WTC11 (cell line): ENCODE measurements at regions not wholly inside any gene's neighbourhood (a gene's known extent, or its start where the extent isn't known, plus 50 kb on each side); places are given as distances from the start of the nearest gene placed in this dataset.

Experiments
- ATAC-seq: fragments of 200-7000 bp; cut with Tn5 transposase; 2 replicates; pipeline ENCODE4 v1.10.0; 2021; ENCODE audit warnings: mild to moderate bottlenecking, moderate library complexity
- CTCF ChIA-PET: fragments of 300-600 bp; sonication (Branson Sonifier 250); formaldehyde crosslinking; loops from one replicate; lab custom pipeline; 2021; ENCODE audit warnings: antibody characterized with exemption; lab: Charles Lee
- POLR2A ChIA-PET: fragments of 350-600 bp; sonication (Branson Sonifier 250); formaldehyde crosslinking; loops from one replicate; lab custom pipeline; 2021; ENCODE audit warnings: antibody characterized with exemption; lab: Charles Lee
- DNase-seq: peaks from one replicate; pipeline ENCODE4 v3.0.0; 2021; ENCODE audit warnings: low spot score
- H3K27ac Mint-ChIP-seq: 2 replicates; pipeline ENCODE4 v1.8.0; 2021; ENCODE audit warnings: mixed read lengths
- H3K27me3 Mint-ChIP-seq: 2 replicates; pipeline ENCODE4 v1.8.0; 2021; ENCODE audit warnings: low read depth, mild to moderate bottlenecking, moderate library complexity, mixed read lengths
- H3K36me3 Mint-ChIP-seq: 2 replicates; pipeline ENCODE4 v1.8.0; 2021; ENCODE audit warnings: mixed read lengths
- H3K4me1 Mint-ChIP-seq: 2 replicates; pipeline ENCODE4 v1.8.0; 2022; ENCODE audit warnings: mixed read lengths
- H3K4me3 Mint-ChIP-seq: 2 replicates; pipeline ENCODE4 v1.8.0; 2021; ENCODE audit warnings: mild to moderate bottlenecking, moderate library complexity, mixed read lengths
- H3K9me3 Mint-ChIP-seq: 2 replicates; pipeline ENCODE4 v1.8.0; 2021; ENCODE audit warnings: mixed read lengths
- CBFB ChIP-seq: sonication (generic); formaldehyde crosslinking; IDR thresholded peaks from 2 replicates; pipeline ENCODE4 v1.8.1; 2022; ENCODE audit warnings: mild to moderate bottlenecking, low read depth, missing genetic modification reagents
- E2F1 ChIP-seq: sonication (generic); formaldehyde crosslinking; IDR thresholded peaks from 2 replicates; pipeline ENCODE4 v1.8.0; 2022; ENCODE audit warnings: mild to moderate bottlenecking, missing genetic modification reagents
- E2F4 ChIP-seq: sonication (generic); formaldehyde crosslinking; IDR thresholded peaks from 2 replicates; pipeline ENCODE4 v1.8.1; 2022; ENCODE audit warnings: low read depth, mild to moderate bottlenecking, moderate library complexity, missing genetic modification reagents, borderline replicate concordance
- ERG ChIP-seq: fragments of 250-450 bp; sonication (Bioruptor Pico); IDR thresholded peaks from 2 replicates; pipeline ENCODE4 v1.8.0; 2021; ENCODE audit warnings: mild to moderate bottlenecking
- FOXK1 ChIP-seq: sonication (generic); formaldehyde crosslinking; IDR thresholded peaks from 2 replicates; pipeline ENCODE4 v1.8.0; 2022; ENCODE audit warnings: mild to moderate bottlenecking, moderate library complexity, missing genetic modification reagents
- HMGXB4 ChIP-seq: sonication (generic); formaldehyde crosslinking; IDR thresholded peaks from 2 replicates; pipeline ENCODE4 v1.8.1; 2023; ENCODE audit warnings: mild to moderate bottlenecking, moderate library complexity, missing genetic modification reagents
- IRF1 ChIP-seq: sonication (generic); formaldehyde crosslinking; IDR thresholded peaks from 2 replicates; pipeline ENCODE4 v1.8.0; 2023; ENCODE audit warnings: missing genetic modification reagents
- MXD4 ChIP-seq: fragments of 250-450 bp; sonication (Bioruptor Pico); IDR thresholded peaks from 2 replicates; pipeline ENCODE4 v1.8.0; 2021; ENCODE audit warnings: mild to moderate bottlenecking, moderate library complexity, borderline replicate concordance
- NFATC4 ChIP-seq: fragments of 250-450 bp; sonication (Bioruptor Pico); IDR thresholded peaks from 2 replicates; pipeline ENCODE4 v1.9.0; 2021; ENCODE audit warnings: mild to moderate bottlenecking
- NFE2L1 ChIP-seq: sonication (generic); formaldehyde crosslinking; IDR thresholded peaks from 2 replicates; pipeline ENCODE4 v1.8.1; 2023; ENCODE audit warnings: missing genetic modification reagents
- NFYB ChIP-seq: sonication (generic); formaldehyde crosslinking; conservative IDR thresholded peaks from 2 replicates; pipeline ENCODE4 v1.8.0; 2022; ENCODE audit warnings: low read depth, missing genetic modification reagents
- NR3C1 ChIP-seq: sonication (generic); formaldehyde crosslinking; conservative IDR thresholded peaks from 2 replicates; pipeline ENCODE4 v1.8.1; 2023; ENCODE audit warnings: low read depth, mild to moderate bottlenecking, missing genetic modification reagents
- PREB ChIP-seq: sonication (generic); formaldehyde crosslinking; IDR thresholded peaks from 2 replicates; pipeline ENCODE4 v1.8.1; 2022; ENCODE audit warnings: mild to moderate bottlenecking, missing genetic modification reagents, moderate library complexity, borderline replicate concordance
- PRRX2 ChIP-seq: fragments of 250-450 bp; sonication (Bioruptor Pico); IDR thresholded peaks from 2 replicates; pipeline ENCODE4 v1.8.0; 2021; ENCODE audit warnings: mild to moderate bottlenecking
- RORB ChIP-seq: fragments of 250-450 bp; sonication (Bioruptor Pico); IDR thresholded peaks from 2 replicates; pipeline ENCODE4 v1.9.0; 2021; ENCODE audit warnings: mild to moderate bottlenecking
- STAT6 ChIP-seq: sonication (generic); formaldehyde crosslinking; conservative IDR thresholded peaks from 2 replicates; pipeline ENCODE4 v1.8.1; 2023; ENCODE audit warnings: mild to moderate bottlenecking, low read depth, missing genetic modification reagents, moderate library complexity
- TEAD4 ChIP-seq: sonication (generic); formaldehyde crosslinking; IDR thresholded peaks from 2 replicates; pipeline ENCODE4 v1.8.0; 2022; ENCODE audit warnings: mild to moderate bottlenecking, missing genetic modification reagents
- USF2 ChIP-seq: sonication (generic); formaldehyde crosslinking; IDR thresholded peaks from 2 replicates; pipeline ENCODE4 v1.8.1; 2023; ENCODE audit warnings: mild to moderate bottlenecking, missing genetic modification reagents, moderate library complexity
- ZBTB21 ChIP-seq: sonication (generic); formaldehyde crosslinking; IDR thresholded peaks from 2 replicates; pipeline ENCODE4 v1.8.1; 2023; ENCODE audit warnings: mild to moderate bottlenecking, missing genetic modification reagents, borderline replicate concordance
- ZNF232 ChIP-seq: sonication (generic); formaldehyde crosslinking; IDR thresholded peaks from 2 replicates; pipeline ENCODE4 v1.8.0; 2022; ENCODE audit warnings: mild to moderate bottlenecking, missing genetic modification reagents
- ZNF396 ChIP-seq: fragments of 250-450 bp; sonication (Bioruptor Pico); IDR thresholded peaks from 2 replicates; pipeline ENCODE4 v1.8.0; 2021; ENCODE audit warnings: mild to moderate bottlenecking, moderate library complexity, borderline replicate concordance

- ChIA-PET CTCF (no interaction called here), POLR2A (no interaction called here)
- TF ChIP-seq PREB (no peak), CBFB (CRISPR knock-in tag) (no peak), ZBTB21 (no peak), ZNF396 (CRISPR knock-in tag) (no peak), PRRX2 (CRISPR knock-in tag) (no peak), E2F4 (CRISPR knock-in tag) (no peak), NR3C1 (CRISPR knock-in tag) (no peak), ZNF232 (no peak), NFYB (CRISPR knock-in tag) (no peak), E2F1 (CRISPR knock-in tag) (no peak), HMGXB4 (no peak), RORB (CRISPR knock-in tag) (no peak), NFATC4 (CRISPR knock-in tag) (no peak), MXD4 (CRISPR knock-in tag) (no peak), STAT6 (CRISPR knock-in tag) (no peak), USF2 (CRISPR knock-in tag) (no peak)
- ATAC-seq (no peak), DNase-seq (no peak)
- Mint-ChIP-seq H3K27me3 (no peaks in the 10 kb centered on the region), H3K27ac (no peak overlapping the region), H3K4me1 (no peaks in the 10 kb centered on the region), H3K9me3 (no peaks in the 10 kb centered on the region), H3K36me3 (no peaks in the 10 kb centered on the region), H3K4me3 (no peak overlapping the region)
Measured at GRCh38 chr9:80775530-80775929, 913.8 kb downstream of the TLE1 start.

- peaks cover 5% of the 10 kb centered on the region; the same call in 1 of the 2 replicates for H3K36me3 Mint-ChIP-seq
- ChIA-PET POLR2A (no interaction called here), CTCF (no interaction called here)
- no peak for DNase-seq
- H3K27ac Mint-ChIP-seq, result no peak overlapping the region
- no peak for ATAC-seq
- no peak overlapping the region for H3K4me3 Mint-ChIP-seq
- TF ChIP-seq NFE2L1 (CRISPR knock-in tag), result no peak
- no peak for TF ChIP-seq ZBTB21
- no peak for TF ChIP-seq ERG (CRISPR knock-in tag)
- TF ChIP-seq TEAD4 (CRISPR knock-in tag), result no peak
- no peak for TF ChIP-seq IRF1 (CRISPR knock-in tag)
- TF ChIP-seq FOXK1 (CRISPR knock-in tag), result no peak
- H3K9me3 Mint-ChIP-seq, result peaks cover 6% of the 10 kb centered on the region
- no peaks in the 10 kb centered on the region for H3K27me3 Mint-ChIP-seq
- no peaks in the 10 kb centered on the region for H3K4me1 Mint-ChIP-seq
Measured at GRCh38 chr9:80771555-80772347, 917.6 kb downstream of the TLE1 start.
